GM03348 (cell line): ENCODE measurements at regions not wholly inside any gene's neighbourhood (a gene's known extent, or its start where the extent isn't known, plus 50 kb on each side); places are given as distances from the start of the nearest gene placed in this dataset.
"Not testable (repeated sequence)": the region's sequence is repeated elsewhere in the genome, so short reads cannot be mapped to it uniquely, and the experiment has no call there.

Experiments
- DNase-seq: peaks from one replicate; pipeline ENCODE4 v3.0.0; 2012; ENCODE audit warnings: low spot score

DNA sequence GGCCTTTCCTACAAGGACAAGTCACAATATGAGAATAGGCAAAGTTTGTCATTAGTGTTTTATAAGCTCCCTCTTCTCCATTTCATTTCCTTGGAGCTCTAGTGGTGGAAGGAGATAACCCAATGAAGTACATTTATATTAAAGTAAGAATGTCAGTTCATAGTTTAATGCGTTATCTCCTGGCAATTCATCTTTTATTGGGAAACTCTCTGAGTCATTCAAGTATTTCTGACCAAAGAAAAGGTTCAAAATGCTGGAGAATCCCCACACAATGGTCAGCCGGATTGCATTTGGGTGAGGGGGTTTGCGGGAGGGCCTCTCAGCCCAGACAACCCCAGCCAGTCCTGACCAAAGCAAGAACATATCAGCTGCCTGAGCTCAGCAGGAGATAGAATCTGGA lies 321.5 kb upstream of the NRP1 start:
- no peak for DNase-seq

DNA sequence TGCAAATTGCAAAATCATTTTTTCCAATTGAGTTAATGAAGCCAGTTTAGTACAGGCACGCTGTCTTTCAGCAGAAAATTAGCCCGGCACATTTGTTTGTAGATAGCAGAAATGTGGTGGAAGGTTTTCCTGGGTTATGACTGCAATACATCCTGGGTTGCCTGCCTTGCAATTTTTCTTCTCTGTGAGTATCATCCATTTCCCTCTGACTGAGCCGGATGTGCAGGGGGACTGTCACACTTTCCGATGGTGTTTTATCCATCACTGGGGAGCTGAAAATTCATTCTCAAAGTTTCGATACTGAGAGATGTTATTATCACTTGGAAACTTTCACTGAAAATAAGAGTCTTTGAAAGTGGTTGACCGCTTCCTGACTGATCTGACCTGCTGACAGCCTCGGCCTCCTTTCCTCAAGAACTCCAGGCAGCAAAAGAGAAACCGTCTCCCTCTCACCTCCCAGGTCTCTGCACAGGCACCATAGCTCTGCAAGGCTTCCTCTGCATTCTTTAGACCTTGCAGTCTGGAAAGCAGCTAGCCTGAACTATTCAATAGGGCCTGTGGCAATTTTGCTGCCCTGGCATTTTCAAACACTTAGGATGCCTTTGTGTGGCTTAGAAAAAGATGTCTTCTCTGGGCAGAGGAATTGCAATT lies 320.8 kb upstream of the NRP1 start:
- no peak for DNase-seq

DNA sequence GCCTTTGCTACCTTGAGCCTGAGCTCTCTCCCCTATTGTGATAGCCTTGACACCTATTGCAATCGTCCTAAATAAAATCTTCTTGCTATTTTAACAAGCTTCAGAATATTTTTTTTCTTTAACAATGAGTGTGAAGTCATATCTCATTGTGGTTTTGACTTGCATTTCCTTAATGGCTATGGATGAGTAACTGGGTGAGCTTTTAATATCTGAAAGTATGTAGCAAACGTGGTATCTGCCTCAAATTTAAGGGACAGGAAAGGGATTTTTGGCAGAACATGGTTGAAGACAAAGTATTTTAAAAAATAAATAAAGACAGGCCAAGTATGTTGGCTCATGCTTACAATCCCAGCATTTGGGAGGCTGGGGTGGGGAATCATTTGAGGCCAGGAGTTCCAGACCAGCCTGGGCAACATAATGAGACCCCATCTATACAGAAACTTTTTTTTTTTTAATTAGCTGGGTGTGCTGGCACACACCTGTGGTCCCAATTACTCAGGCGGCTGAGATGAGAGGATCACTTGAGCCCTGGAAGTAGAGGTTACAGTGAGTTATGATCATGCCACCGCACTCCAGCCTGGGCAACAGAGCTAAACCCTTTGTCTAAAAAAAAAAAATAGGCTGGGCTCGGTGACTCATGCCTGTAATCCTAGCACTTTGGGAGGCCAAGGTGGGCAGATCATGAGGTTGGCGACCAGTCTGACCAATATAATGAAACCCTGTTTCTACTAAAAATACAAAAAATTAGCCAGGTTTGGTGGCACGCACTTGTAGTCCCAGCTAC lies 319.3 kb upstream of the NRP1 start:
- peak; percentile 75 for DNase-seq

DNA sequence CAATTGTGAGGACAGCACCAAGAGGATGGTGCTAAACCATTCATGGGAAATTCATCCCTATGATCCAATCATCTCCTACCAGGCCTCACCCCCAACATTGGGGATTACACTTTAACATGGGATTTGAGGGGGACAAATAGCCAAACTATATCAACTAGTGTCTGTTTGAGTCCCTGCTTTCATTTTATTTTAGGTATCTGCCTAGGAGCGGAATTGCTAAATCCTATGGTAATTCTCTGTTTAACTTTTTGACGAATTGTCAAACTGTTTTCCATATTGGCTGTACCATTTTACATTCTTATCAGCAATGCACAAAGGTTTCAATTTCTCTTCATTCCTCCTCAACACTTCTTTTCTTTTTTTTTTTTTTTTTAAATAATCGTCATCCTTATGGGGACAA lies 318.4 kb upstream of the NRP1 start:
- DNase-seq, result no peak

DNA sequence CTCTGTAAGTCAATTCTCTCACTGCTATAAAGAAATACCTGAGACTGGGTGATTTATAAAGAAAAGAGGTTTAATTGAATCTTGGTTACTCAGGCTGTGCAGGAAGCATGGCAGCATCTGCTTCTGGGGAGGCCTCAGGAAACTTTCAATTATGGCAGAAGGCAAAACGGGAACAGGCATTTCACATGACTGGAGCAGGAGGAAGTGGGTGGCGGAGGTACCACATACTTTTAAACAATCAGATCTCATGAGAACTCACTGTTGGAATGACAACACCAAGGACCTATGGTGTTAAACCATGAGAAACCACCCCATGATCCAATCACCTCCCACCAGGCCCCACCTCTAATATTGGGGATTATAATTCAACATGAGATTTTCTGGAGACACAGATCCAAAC lies 315.7 kb upstream of the NRP1 start:
- not testable (repeated sequence) for DNase-seq

DNA sequence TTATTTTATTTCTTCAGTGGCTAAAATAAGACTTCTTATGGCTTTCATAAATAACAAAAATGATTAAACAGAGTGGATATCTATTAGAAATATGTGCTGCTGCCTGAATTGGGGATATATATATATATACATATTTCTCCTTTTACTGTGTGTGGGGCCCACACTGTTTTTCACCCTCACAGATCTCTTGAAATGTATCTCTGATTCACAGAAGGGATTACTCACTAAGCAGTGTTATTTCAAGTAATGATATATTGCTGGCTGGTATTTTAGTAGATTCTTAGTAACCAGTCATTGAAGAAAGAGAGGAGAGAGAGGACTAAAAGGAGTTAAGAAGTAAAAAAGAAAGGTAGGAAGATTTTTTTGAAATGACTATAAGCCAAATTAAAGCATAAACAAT lies 308.6 kb upstream of the NRP1 start:
- peak; percentile 65 for DNase-seq

DNA sequence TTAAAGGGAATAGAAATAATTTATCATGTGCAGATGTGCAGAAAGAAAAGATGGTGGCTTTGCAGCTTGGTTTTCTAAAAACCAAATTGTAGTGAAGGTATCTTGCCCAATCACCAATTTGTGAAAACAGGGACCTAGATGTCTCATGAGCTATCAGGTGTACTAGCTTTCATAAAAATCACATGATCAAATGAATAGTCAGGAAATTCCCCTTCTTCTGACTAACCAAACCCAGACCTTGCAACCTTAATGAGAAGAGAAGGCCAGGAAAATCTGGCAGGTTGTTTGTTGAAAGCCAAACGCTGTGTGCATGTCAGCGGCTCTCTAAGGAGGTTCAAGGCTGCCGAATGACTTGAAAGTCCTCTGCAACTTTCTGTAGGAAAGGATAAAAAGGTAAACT lies 304.4 kb upstream of the NRP1 start:
- DNase-seq, result no peak

DNA sequence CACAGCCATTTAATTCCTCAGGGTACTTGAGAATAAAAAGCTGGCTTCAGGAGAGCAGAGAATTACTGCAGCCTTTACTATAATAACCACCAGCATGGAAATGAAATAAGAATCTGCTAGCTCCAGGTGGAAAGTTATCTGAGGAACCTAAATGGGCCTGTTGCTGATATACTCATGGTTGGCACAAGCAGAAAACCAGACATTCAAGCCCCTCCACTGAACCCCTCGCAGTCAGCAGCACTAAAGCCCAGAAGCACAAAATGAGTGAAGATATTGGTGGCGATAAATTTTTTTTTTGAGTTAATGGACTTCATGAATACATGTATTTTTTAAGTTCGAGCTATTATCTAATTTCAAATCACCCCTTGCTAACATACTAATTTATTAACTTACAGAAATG lies 303.9 kb upstream of the NRP1 start:
- no peak for DNase-seq

DNA sequence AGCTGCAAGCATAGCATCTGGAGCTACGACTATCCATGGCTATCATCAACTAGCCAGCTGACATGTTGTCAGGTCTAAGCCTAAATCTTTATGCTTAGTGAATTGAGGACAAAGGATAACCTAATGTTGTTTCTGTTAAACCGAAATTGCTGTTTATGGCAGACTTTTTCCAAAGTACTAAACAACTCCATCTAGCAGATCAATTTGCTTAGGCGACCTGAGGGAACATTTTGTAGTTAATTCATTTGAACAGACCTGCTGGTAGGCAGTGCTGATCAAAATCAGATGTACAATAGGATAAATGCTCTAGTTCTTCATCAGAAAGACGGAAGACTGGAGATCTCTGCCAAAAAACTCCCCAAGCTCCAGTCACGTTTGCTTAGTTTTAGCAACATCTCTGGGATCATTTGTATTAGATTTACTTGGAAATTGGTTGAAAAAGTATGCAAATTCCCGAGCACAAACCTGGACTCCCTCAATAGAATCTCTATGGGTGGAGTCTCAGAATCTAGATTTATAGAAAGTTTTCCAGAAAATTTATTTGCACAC lies 301.6 kb upstream of the NRP1 start:
- no peak for DNase-seq

DNA sequence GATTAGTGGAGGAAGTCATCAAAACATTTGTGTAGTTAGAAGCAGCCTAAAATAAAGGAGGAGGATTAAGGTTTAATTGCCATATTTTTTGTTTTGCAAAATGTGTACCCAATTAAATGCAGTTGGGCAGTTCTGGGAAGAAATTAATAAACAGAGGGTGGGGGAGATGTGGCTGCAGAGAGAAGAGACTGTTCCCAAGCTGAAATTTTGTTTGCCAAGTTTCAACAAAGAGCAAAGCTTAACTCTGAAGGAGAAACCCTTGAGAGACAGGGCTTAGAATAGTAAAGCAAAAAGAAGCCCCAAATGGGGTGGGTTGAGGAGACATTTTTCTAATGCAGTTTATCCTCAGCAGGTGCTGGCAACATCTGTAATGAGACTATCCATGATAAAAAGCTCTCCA lies 298.0 kb upstream of the NRP1 start:
- no peak for DNase-seq

DNA sequence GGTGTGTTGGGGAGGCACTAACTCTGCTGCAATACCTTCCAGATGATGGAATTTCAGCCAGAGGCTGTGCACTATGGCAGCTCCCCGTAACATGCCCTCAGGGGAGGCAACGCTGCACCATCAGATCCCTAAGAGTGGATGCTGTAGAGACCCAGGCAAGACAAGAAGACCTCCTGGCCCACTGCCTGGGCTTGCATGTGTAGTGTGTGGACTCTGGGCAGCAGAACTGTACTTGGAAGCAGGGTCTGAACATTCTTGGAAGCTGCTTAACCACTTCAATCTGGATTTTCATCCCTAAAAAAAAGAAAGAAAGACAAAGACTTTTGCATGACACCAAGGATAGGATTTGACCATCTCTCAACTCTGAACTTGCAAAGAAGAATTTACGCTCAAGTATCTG lies 297.5 kb upstream of the NRP1 start:
- DNase-seq, result no peak

DNA sequence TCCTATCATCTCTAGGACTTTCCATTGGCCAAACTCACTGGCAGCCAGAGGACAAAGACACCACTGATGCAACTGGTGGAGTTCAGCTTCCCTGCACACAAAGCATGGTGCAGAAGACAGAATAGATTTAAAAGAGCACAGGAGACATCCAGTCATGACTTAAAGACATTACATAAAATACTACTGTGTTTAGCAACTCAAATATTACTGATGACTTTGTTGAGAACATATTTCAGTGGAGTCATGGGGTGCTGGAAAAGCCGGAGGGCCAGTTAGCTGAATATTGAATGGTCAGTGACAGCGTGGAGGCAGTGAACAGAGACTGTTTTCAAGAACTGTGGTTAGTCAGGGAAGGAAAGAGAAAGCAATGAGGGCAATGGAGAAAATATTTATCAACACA lies 296.3 kb upstream of the NRP1 start:
- no peak for DNase-seq

DNA sequence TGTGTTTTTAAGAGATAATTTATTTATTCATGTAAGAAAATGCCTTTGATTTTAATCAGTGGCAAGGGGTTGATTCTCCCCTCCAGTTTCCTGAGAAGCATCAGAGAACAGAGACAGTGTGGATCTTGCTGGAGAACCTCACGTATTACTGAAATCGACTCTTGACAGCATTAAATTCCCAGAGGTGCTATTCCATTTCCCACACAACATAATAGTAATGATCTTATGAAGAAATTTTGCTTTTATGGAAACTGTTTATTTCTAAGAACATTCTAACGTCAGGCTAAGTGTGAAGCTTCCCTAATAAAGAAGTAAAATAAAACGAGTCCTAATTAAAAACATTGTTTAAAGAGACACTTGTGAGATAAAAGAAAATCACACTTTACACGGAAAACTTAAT lies 293.1 kb upstream of the NRP1 start:
- DNase-seq, result no peak

DNA sequence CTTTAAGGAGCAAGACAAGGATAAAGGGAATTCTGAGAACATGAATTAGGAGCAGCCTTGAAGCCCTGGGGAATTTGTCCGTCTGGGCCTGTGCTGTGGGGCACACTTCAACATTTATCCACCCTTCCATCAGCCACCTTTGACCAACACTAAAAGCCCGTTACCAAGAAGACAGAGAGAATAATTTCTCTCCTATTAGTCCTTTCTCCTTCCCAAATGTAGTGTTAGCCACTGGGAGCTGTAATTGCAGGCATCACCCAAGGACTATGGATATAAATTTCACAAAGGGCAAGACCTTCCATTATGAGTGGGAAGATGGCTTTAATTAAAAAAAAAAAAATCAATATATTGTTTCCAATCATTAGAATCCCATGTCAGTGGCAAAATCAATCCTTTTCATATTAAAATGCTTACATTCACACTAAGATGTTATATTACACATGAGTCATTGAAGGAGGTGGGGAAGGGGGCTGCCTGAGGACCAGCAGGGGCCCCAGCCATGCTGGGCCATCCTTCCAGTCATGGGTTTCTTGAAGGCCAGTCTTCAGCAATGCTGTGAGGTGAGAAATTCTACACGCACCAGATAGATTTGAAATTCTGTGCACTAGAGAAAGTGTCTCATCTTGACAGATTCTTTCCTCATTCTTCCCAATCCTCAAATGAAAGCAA lies 292.5 kb upstream of the NRP1 start:
- no peak for DNase-seq

DNA sequence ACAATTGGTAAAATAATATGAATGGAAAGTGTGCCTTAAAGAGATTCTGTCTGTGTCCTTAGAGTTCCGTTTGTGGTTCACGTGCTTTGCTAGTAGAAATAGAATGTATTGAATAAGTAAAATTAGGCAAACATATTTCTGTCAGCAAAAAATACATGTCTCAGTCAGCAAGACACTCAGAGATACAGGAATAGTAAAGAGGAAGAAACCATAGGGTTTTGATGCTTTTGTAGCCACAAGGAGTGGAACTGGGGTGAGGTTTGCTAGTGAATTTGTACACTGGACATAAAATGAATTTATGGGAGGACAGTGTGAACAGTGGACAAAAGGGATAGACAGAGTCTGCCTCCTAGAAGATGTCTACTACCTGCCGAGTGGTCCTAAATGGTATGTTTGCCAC lies 289.2 kb upstream of the NRP1 start:
- DNase-seq, result no peak

DNA sequence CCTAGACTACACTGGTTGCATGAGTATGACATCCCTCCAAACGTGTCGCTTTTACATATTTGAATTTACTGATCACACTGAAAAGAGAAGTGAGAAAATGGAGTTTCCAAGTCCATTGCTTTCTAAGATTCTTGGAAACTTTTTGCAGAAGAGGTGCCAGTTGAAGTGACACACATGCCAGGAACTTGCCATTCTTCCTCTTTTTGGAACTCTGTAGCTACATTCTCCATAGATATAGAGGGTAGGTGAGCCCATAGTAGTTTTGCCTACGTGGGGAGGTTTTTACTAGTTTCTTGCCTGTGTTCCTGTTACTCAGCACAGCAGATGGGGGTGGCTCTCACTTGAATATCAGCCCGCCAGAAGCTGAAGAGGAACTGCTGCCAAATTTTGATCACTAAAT lies 286.6 kb upstream of the NRP1 start:
- DNase-seq, result no peak

DNA sequence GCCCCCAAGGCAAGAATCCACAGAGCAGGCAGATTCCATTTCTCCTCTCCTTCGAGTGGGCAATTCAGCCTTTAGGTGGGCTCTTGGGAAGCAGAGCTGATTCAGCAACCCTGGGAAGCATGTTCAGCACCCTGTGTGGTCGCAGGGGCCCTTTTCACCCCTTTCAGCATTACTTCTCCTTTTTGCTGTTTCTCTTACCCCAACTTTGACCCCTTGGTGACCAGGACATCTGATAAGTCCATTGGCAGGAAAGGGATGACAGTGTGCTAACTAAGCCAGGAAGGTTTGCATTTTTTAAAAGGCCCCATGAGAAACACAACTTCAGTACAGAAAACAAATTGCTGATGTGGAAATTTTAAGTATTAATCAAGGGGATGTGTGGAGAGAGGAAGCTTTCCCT lies 283.7 kb upstream of the NRP1 start:
- DNase-seq, result no peak

DNA sequence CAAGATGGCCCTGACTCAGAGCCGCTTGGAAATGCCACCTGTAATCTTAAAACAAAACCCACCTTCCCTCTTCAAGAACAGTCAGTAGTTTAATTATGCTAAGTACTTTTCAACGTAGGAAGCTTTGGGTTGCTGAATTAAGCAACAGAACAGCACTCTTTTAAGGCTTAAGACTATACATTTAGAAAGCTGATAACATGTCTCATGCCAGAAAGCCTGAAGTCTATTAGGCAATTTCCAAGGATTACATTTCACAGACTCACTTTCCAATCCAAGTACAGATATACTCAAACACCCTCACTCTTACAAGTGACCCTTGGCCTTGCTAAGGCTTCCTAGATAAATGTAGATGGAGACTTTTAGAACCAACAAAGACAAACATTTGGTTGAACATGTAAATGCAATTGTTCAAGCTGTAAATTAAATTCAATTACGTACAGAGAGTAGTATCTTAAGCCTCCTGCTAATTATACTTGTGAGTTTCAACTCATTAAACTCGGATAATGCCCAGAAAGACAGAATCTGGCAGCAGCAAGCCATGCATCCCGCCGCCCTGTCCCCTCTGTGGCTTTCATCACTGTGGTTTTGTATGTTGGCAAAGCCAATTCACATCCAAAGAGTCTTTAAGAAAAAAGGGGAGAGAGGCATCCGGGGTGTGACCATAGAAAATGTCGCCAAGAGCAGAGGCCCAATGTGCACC lies 283.1 kb upstream of the NRP1 start:
- no peak for DNase-seq

DNA sequence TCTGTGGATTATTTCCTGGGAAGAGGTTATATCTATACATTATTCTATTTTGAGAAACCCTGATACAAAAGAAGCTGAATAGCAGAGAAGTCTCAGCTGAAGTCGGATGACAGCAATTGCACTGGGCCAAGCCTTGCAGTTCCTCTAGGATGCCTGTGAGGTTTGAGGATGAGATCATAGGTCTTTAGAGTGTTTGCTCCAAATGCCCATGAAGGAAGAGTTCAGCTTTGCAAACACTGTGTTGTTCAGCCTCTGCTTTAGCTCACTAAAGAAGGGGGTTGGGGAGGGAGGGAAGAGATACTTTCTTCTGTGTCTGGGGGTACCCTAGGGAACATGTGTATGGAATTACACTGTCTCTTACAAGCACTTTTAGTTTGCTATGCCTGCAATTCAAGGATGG lies 282.5 kb upstream of the NRP1 start:
- no peak for DNase-seq

DNA sequence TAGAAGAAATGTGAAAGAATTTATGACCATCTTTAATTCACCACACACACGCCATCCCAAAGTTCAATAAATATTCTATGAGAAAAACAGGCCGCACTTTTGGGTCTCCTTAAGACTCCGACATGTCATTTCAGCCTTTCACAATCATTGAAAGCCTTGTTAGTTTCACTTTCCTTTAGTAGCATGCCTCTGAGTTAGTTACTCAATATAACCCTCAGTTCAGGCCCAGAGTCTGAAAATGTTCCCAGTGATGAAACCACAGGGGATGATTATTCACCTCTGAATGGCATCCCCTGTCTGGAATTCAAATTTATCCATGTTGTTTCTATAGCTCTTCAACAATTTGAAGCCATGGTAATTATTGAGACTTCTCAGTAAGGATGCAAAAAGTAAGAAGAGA lies 278.1 kb upstream of the NRP1 start:
- DNase-seq, result peak; percentile 81

DNA sequence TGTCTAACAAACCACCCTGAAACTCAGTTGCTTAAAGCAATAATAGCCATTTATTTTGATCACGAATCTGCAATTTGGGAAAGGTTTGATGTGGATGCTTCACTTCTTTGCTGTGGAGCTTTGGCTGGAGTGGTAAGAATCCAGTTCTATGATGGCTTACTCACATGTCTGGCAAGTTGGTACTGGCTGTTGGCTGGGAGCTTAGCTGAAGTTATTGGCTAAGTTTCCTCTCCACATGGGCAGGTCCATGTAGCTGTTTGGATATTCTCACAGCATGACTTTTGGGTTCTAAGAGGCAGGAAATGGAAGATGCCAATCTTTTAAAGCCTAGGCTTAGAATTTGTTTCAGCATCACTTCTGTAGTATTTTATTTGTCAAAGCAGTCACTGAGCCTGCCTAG lies 277.6 kb upstream of the NRP1 start:
- DNase-seq, result peak; percentile 62

DNA sequence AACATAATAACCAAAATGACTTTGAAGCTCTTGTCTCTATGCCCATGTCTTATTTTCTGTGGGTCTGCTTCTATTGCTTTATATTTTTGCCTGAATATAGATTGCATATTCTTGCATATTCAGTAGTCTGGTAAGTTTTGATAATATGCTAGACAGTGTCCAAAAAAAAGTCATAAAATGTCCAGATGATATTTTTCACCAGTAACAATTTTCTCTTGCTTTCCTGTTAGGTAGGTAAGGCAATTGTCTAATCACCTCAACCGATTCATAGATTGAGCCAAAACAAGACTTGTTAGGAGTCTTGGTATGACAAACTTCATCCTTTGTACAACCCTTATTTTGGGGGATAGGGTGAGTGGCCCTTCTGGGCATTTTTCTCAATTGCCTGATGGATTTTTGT lies 277.0 kb upstream of the NRP1 start:
- no peak for DNase-seq

DNA sequence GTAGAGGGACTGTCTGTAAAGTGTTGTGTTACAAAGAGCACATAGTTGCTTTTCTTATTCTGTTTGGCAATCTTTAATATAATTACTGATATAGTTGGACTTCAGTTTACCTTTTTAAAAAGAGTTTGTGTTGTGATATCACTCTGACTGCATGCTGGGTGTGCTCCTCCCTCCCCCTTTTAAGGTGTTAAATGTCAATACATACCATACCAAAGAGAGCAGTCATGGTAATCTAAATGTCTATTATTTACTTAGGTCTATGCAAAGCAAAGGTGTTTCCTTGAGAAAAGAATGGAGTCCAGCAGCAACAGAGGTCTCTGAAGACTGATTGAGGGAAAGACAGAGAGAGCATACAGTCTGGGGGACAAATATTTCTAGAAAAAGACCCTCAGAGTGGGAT lies 275.1 kb upstream of the NRP1 start:
- no peak for DNase-seq
